Prostate gland (tissue), 2 donors: ENCODE measurements at regions not wholly inside any gene's neighbourhood (a gene's known extent, or its start where the extent isn't known, plus 50 kb on each side); places are given as distances from the start of the nearest gene placed in this dataset.
"Not testable (repeated sequence)": the region's sequence is repeated elsewhere in the genome, so short reads cannot be mapped to it uniquely, and the experiment has no call there.

Experiments
- DNase-seq: peaks from one replicate; pipeline ENCODE4 v3.0.0-alpha.2; 2019; ENCODE audit warnings: low spot score
- H3K27ac ChIP-seq, 2 donors: fragments of 200-600 bp; sonication (generic); 2 replicates each; pipeline ENCODE4 v1.5.1; 2017 to 2019
- H3K27me3 ChIP-seq: fragments of 200-600 bp; sonication (generic); replicated peaks from 2 replicates; pipeline ENCODE4 v1.5.1; 2019; ENCODE audit not compliant: insufficient read depth
- H3K36me3 ChIP-seq, 2 donors: fragments of 200-600 bp; sonication (generic); 1 replicate in 1 of 2; 2 replicates in 1 of 2; pipeline versions ENCODE4 v1.5.1 to v1.8.1; 2017 to 2019
- H3K4me1 ChIP-seq: fragments of 200-600 bp; sonication (generic); replicated peaks from 2 replicates; pipeline ENCODE4 v1.5.1; 2019
- H3K4me3 ChIP-seq, 2 donors: fragments of 200-600 bp; sonication (generic); 2 replicates each; pipeline ENCODE4 v1.5.1; 2017 to 2019
- H3K9me3 ChIP-seq: fragments of 200-600 bp; sonication (generic); 2 replicates; pipeline ENCODE4 v1.5.1; 2017
- CTCF ChIP-seq, 4 experiments: fragments of 200-600 bp in 2 of 4; fragments of 450-650 bp in 2 of 4; sonication (generic) in 2 of 4; IDR thresholded peaks; 1 replicate in 3 of 4; 2 replicates in 1 of 4; pipeline ENCODE4 v1.5.1; 2016 to 2019; ENCODE audit warnings: antibody characterized with exemption in 4 of 4, mild to moderate bottlenecking in 2 of 4, moderate library complexity in 2 of 4
- POLR2A ChIP-seq: fragments of 450-650 bp; IDR thresholded peaks from one replicate; pipeline ENCODE4 v1.6.1; 2016; ENCODE audit warnings: antibody characterized with exemption, mild to moderate bottlenecking
- POLR2AphosphoS5 ChIP-seq: sonication (generic); formaldehyde crosslinking; IDR thresholded peaks from one replicate; pipeline ENCODE4 v1.6.1; 2017; ENCODE audit warnings: antibody characterized with exemption
- WGBS: methylation state at CpG from one replicate; pipeline ENCODE4 v1.1.5; 2018; 5-methylcytosine and 5-hydroxymethylcytosine counted together
- intact Hi-C: fragments of 100-400 bp; cut with DNase I; formaldehyde crosslinking; loops from one replicate; pipeline ENCODE4 v1.14.2; 2022

- Histone ChIP-seq H3K9me3 (no peaks in the 10 kb centered on the region), H3K4me3 (no peak overlapping the region), H3K36me3 (no peaks in the 10 kb centered on the region), H3K27ac (no peak overlapping the region), H3K4me1 (no peaks in the 10 kb centered on the region), H3K27me3 (no peaks in the 10 kb centered on the region)
- DNase-seq, result no peak
- no peak for TF ChIP-seq POLR2AphosphoS5
- no peak for TF ChIP-seq POLR2A
- no peak for TF ChIP-seq CTCF (IDR thresholded peaks at IDR 0.05)
- intact Hi-C loops, result no loop called here
- 49% methylated on average over 3 of the region's 3 CpGs for WGBS
Measured at GRCh38 chr15:79728867-79729266, 167.9 kb downstream of the MTHFS start.

GRCh38 chr15:79736435-79737000 is 160.3 kb downstream of the MTHFS start:
- TF ChIP-seq CTCF (IDR thresholded peaks at IDR 0.05) (no peak), POLR2A (no peak), POLR2AphosphoS5 (no peak)
- intact Hi-C loops, result no loop called here
- no peaks in the 10 kb centered on the region for H3K9me3 ChIP-seq
- no peak for DNase-seq
- H3K27ac ChIP-seq, result no peak overlapping the region
- no peaks in the 10 kb centered on the region for H3K4me1 ChIP-seq
- H3K36me3 ChIP-seq, result no peaks in the 10 kb centered on the region
- H3K27me3 ChIP-seq, result no peaks in the 10 kb centered on the region
- WGBS, result 31% methylated on average over 1 of the region's 1 CpG
- H3K4me3 ChIP-seq, result no peak overlapping the region

GRCh38 chr15:79738143-79738542 is 158.7 kb downstream of the MTHFS start:
- intact Hi-C loops, result no loop called here
- Histone ChIP-seq H3K36me3 (no peaks in the 10 kb centered on the region), H3K4me3 (no peak overlapping the region), H3K27ac (no peak overlapping the region), H3K27me3 (no peaks in the 10 kb centered on the region), H3K9me3 (no peaks in the 10 kb centered on the region), H3K4me1 (no peaks in the 10 kb centered on the region)
- no peak for DNase-seq
- TF ChIP-seq CTCF (IDR thresholded peaks at IDR 0.05), result no peak
- no peak for TF ChIP-seq POLR2A
- no peak for TF ChIP-seq POLR2AphosphoS5
- WGBS, result 81% methylated on average over 6 of the region's 6 CpGs

GRCh38 chr15:79740561-79740960 is 156.3 kb downstream of the MTHFS start:
- TF ChIP-seq POLR2A (no peak), POLR2AphosphoS5 (no peak), CTCF (IDR thresholded peaks at IDR 0.05) (no peak)
- Histone ChIP-seq H3K27ac (no peak overlapping the region), H3K9me3 (no peaks in the 10 kb centered on the region), H3K4me3 (no peak overlapping the region), H3K36me3 (no peaks in the 10 kb centered on the region), H3K27me3 (no peaks in the 10 kb centered on the region), H3K4me1 (no peaks in the 10 kb centered on the region)
- DNase-seq, result no peak
- WGBS, result 86% methylated on average over 2 of the region's 2 CpGs
- intact Hi-C loops, result no loop called here

GRCh38 chr15:79743032-79743431 is 153.8 kb downstream of the MTHFS start:
- no peak overlapping the region for H3K27ac ChIP-seq
- WGBS, result 97% methylated on average over 10 of the region's 10 CpGs
- no peaks in the 10 kb centered on the region for H3K27me3 ChIP-seq
- H3K36me3 ChIP-seq, result no peaks in the 10 kb centered on the region
- TF ChIP-seq POLR2AphosphoS5 (no peak), CTCF (IDR thresholded peaks at IDR 0.05) (no peak), POLR2A (no peak)
- H3K4me3 ChIP-seq, result no peak overlapping the region
- no peak for DNase-seq
- intact Hi-C loops, result no loop called here
- H3K9me3 ChIP-seq, result no peaks in the 10 kb centered on the region
- H3K4me1 ChIP-seq, result no peaks in the 10 kb centered on the region

- H3K4me1 ChIP-seq, H3K27ac ChIP-seq, intact Hi-C loops, H3K4me3 ChIP-seq, DNase-seq, H3K36me3 ChIP-seq, H3K9me3 ChIP-seq, H3K27me3 ChIP-seq: not testable (repeated sequence)
- WGBS, result 64% methylated on average over 3 of the region's 3 CpGs
Measured at GRCh38 chr15:79744485-79744884, 152.3 kb downstream of the MTHFS start.
